Keratinocyte (primary cell): ENCODE measurements at regions not wholly inside any gene's neighbourhood (a gene's known extent, or its start where the extent isn't known, plus 50 kb on each side); places are given as distances from the start of the nearest gene placed in this dataset.

ENCODE experiments used
- DNase-seq: peaks from one replicate; pipeline ENCODE4 v3.0.0-alpha.2; 2011; ENCODE audit warnings: low read depth, missing footprints, low spot score
- FAIRE-seq: peaks from 2 replicates; lab custom pipeline; 2011; peaks lifted over from hg19 to GRCh38; lab: Jason Lieb, UNC
- H2AFZ ChIP-seq: 2 replicates; pipeline ENCODE4 v1.6.0; 2012; ENCODE audit warnings: low read length, control low read depth, inconsistent platforms; ENCODE audit not compliant: control insufficient read depth
- H3K27ac ChIP-seq: 2 replicates; pipeline ENCODE4 v1.5.1; 2011; ENCODE audit warnings: low read length; ENCODE audit not compliant: control insufficient read depth, insufficient read depth
- H3K27me3 ChIP-seq: 3 replicates; pipeline ENCODE4 v1.6.0; 2011; ENCODE audit warnings: low read length; ENCODE audit not compliant: control insufficient read depth, insufficient read depth; ENCODE audit errors: extremely low read depth
- H3K36me3 ChIP-seq, 2 experiments: 2 replicates in 1 of 2; 3 replicates in 1 of 2; pipeline ENCODE4 v1.5.1; 2011; ENCODE audit warnings: low read length in 2 of 2, mild to moderate bottlenecking in 1 of 2; ENCODE audit not compliant: control insufficient read depth in 2 of 2, insufficient read depth in 2 of 2; ENCODE audit errors: extremely low read depth in 1 of 2
- H3K4me1 ChIP-seq: 3 replicates; pipeline ENCODE4 v1.5.1; 2011; ENCODE audit warnings: low read length; ENCODE audit not compliant: control insufficient read depth, insufficient read depth; ENCODE audit errors: extremely low read depth
- H3K4me2 ChIP-seq: 3 replicates; pipeline ENCODE4 v1.6.0; 2011; ENCODE audit warnings: low read depth, low read length; ENCODE audit not compliant: control insufficient read depth, insufficient read depth; ENCODE audit errors: extremely low read depth
- H3K4me3 ChIP-seq, 3 experiments: fragments of 200-600 bp in 1 of 3; sonication (generic) in 1 of 3; 2 replicates in 2 of 3; 3 replicates in 1 of 3; pipeline ENCODE4 v1.5.1; 2011 to 2016; ENCODE audit warnings: low read length in 3 of 3, mild to moderate bottlenecking in 3 of 3, control low read depth in 2 of 3, inconsistent platforms in 1 of 3, low read depth in 1 of 3, mixed read lengths in 1 of 3, mixed run types in 1 of 3, moderate library complexity in 1 of 3; ENCODE audit not compliant: control insufficient read depth in 2 of 3, insufficient read depth in 2 of 3; ENCODE audit errors: extremely low read depth in 1 of 3
- H3K79me2 ChIP-seq: 2 replicates; pipeline ENCODE4 v1.6.0; 2012; ENCODE audit warnings: low read length; ENCODE audit not compliant: control insufficient read depth, insufficient read depth
- H3K9ac ChIP-seq: 3 replicates; pipeline ENCODE4 v1.6.0; 2011; ENCODE audit warnings: low read length; ENCODE audit not compliant: control insufficient read depth, insufficient read depth; ENCODE audit errors: extremely low read depth
- H3K9me1 ChIP-seq: 3 replicates; pipeline ENCODE4 v1.6.0; 2011; ENCODE audit warnings: low read length; ENCODE audit not compliant: control insufficient read depth, insufficient read depth; ENCODE audit errors: extremely low read depth
- H3K9me3 ChIP-seq: 2 replicates; pipeline ENCODE4 v1.5.1; 2012; ENCODE audit warnings: low read depth, low read length; ENCODE audit not compliant: control insufficient read depth
- H4K20me1 ChIP-seq: 3 replicates; pipeline ENCODE4 v1.6.0; 2011; ENCODE audit warnings: low read length; ENCODE audit not compliant: control insufficient read depth, insufficient read depth; ENCODE audit errors: extremely low read depth
- CTCF ChIP-seq, 3 experiments: IDR thresholded peaks in 1 of 3; conservative IDR thresholded peaks in 1 of 3; optimal IDR thresholded peaks in 1 of 3; 2 replicates in 2 of 3; 3 replicates in 1 of 3; pipeline versions ENCODE3 to v1.5.1; 2011; ENCODE audit warnings: low read length in 3 of 3, mild to moderate bottlenecking in 3 of 3, moderate library complexity in 2 of 3, control low read depth in 1 of 3, inconsistent platforms in 1 of 3; ENCODE audit not compliant: insufficient read depth in 2 of 3; ENCODE audit errors: extremely low read depth in 1 of 3
- EZH2 ChIP-seq: IDR thresholded peaks from one replicate; pipeline ENCODE4 v1.6.1; 2012; ENCODE audit warnings: inconsistent platforms, mild to moderate bottlenecking, low read length, moderate library complexity
- dilution Hi-C: fragments of 300-500 bp; cut with MboI; formaldehyde crosslinking; loops from one replicate; pipeline ENCODE4 v1.7.0; 2020; ENCODE audit warnings: low sequenced_read_pairs; ENCODE audit not compliant: extremely low pct_ligation_motif_present

- TF ChIP-seq EZH2 = no peak
- no peak for TF ChIP-seq CTCF (optimal IDR thresholded peaks at IDR 0.05 in 1 of 3, IDR thresholded peaks at IDR 0.05 in 1 of 3, conservative IDR thresholded peaks at IDR 0.05 in 1 of 3; ENCODE audit: extremely low read depth in 1 of 3, insufficient read depth in 2 of 3, low read length in 3 of 3)
- Histone ChIP-seq H2AFZ (no peak overlapping the region), H3K4me2 (no peak overlapping the region), H3K4me3 (no peak overlapping the region), H3K36me3 (no peaks in the 10 kb centered on the region), H3K79me2 (no peaks in the 10 kb centered on the region), H4K20me1 (no peaks in the 10 kb centered on the region), H3K9me1 (no peaks in the 10 kb centered on the region), H3K27me3 (no peaks in the 10 kb centered on the region), H3K27ac (no peak overlapping the region), H3K9me3 (no peaks in the 10 kb centered on the region), H3K9ac (no peak overlapping the region), H3K4me1 (peaks cover 5% of the 10 kb centered on the region)
- DNase-seq (no peak), FAIRE-seq (no peak)
- dilution Hi-C loops = no loop called here
Measured at GRCh38 chr9:120336753-120337090, 243.2 kb downstream of the CDK5RAP2 start.

- Histone ChIP-seq H3K27me3 (no peaks in the 10 kb centered on the region), H3K4me1 (peaks cover 5% of the 10 kb centered on the region), H3K9me3 (no peaks in the 10 kb centered on the region), H2AFZ (no peak overlapping the region), H3K36me3 (no peaks in the 10 kb centered on the region), H3K27ac (peak overlapping the region; percentile 15), H4K20me1 (no peaks in the 10 kb centered on the region), H3K79me2 (no peaks in the 10 kb centered on the region), H3K4me3 (no peak overlapping the region), H3K4me2 (no peak overlapping the region), H3K9me1 (no peaks in the 10 kb centered on the region), H3K9ac (no peak overlapping the region)
- DNase-seq (no peak), FAIRE-seq (no peak)
- TF ChIP-seq EZH2 = no peak
- no peak for TF ChIP-seq CTCF (optimal IDR thresholded peaks at IDR 0.05 in 1 of 3, IDR thresholded peaks at IDR 0.05 in 1 of 3, conservative IDR thresholded peaks at IDR 0.05 in 1 of 3; ENCODE audit: extremely low read depth in 1 of 3, insufficient read depth in 2 of 3, low read length in 3 of 3)
- dilution Hi-C loops = no loop called here
Measured at GRCh38 chr9:120336021-120336752, 243.8 kb downstream of the CDK5RAP2 start.
